Activated T-helper 17 cell treated with anti-CD3 and anti-CD28 coated beads, Interleukin-2, amount 50 U/mL, for 72 hours (primary cell): ENCODE measurements at regions not wholly inside any gene's neighbourhood (a gene's known extent, or its start where the extent isn't known, plus 50 kb on each side); places are given as distances from the start of the nearest gene placed in this dataset.
"Not testable (repeated sequence)": the region's sequence is repeated elsewhere in the genome, so short reads cannot be mapped to it uniquely, and the experiment has no call there.

Experiments
- ATAC-seq: fragments of 150-1000 bp; cut with Tn5 transposase; replicated peaks from 2 replicates; pipeline ENCODE4 v1.10.0; 2021; ENCODE audit warnings: mild to moderate bottlenecking, moderate library complexity
- H3K27ac Mint-ChIP-seq: one replicate; pipeline ENCODE4 v1.8.0; 2022; ENCODE audit warnings: mixed read lengths
- H3K27me3 Mint-ChIP-seq: one replicate; pipeline ENCODE4 v1.8.0; 2022; ENCODE audit warnings: mixed read lengths
- H3K36me3 Mint-ChIP-seq: one replicate; pipeline ENCODE4 v1.8.0; 2022; ENCODE audit warnings: low read depth, mild to moderate bottlenecking, mixed read lengths
- H3K4me1 Mint-ChIP-seq: one replicate; pipeline ENCODE4 v1.8.0; 2022; ENCODE audit warnings: mixed read lengths
- H3K4me3 Mint-ChIP-seq: one replicate; pipeline ENCODE4 v1.8.0; 2022; ENCODE audit warnings: mild to moderate bottlenecking, mixed read lengths
- H3K9me3 Mint-ChIP-seq: one replicate; pipeline ENCODE4 v1.8.0; 2022; ENCODE audit warnings: mixed read lengths

DNA sequence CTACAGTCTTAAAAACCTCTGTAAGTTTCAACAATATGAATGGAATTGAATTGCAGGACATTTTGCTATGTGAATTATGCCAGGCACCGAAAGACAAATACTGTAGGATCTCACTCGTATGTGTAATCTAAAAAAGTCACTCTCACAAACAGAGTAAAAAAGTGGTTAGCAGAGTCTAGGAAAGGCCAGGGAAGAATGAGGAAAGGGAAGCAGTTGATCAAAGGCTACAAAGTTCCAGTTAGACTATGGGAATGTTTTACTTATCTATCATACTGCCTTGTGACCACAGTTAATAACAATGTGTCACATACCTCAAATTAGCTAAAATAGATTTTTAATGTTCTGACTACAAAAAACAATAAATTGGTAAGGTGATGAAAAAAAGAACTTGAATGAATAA lies 565.4 kb upstream of the BRINP3 start:
- no peaks in the 10 kb centered on the region for H3K4me1 Mint-ChIP-seq
- H3K27me3 Mint-ChIP-seq, result no peaks in the 10 kb centered on the region
- H3K4me3 Mint-ChIP-seq, result no peak overlapping the region
- no peak overlapping the region for H3K27ac Mint-ChIP-seq
- H3K9me3 Mint-ChIP-seq, result peaks cover 5% of the 10 kb centered on the region
- H3K36me3 Mint-ChIP-seq, result no peaks in the 10 kb centered on the region
- ATAC-seq, result no peak

DNA sequence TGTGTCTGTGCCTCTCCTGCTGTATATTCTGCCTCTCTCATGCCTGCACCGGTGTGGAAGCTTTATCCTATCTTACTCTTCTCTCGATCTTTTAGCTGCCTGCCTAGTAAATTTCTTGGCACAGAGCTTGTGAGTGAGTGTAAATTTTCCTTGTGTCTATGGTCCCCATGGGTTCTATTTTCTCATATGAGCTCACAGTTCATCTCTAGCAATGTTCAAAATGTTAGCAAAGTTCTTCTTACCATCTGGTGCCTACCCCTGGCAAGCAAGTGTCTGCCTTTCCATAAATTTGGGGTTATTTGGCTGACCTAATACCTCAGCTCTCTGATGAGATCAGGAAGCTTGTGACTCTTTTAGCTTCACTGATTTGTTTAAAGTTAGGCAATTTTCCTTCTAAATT lies 572.1 kb upstream of the BRINP3 start:
- H3K4me1 Mint-ChIP-seq, result no peaks in the 10 kb centered on the region
- H3K27me3 Mint-ChIP-seq, result no peaks in the 10 kb centered on the region
- H3K9me3 Mint-ChIP-seq, result peaks cover 29% of the 10 kb centered on the region
- H3K36me3 Mint-ChIP-seq, result no peaks in the 10 kb centered on the region
- ATAC-seq, result no peak
- H3K4me3 Mint-ChIP-seq, result no peak overlapping the region
- no peak overlapping the region for H3K27ac Mint-ChIP-seq

DNA sequence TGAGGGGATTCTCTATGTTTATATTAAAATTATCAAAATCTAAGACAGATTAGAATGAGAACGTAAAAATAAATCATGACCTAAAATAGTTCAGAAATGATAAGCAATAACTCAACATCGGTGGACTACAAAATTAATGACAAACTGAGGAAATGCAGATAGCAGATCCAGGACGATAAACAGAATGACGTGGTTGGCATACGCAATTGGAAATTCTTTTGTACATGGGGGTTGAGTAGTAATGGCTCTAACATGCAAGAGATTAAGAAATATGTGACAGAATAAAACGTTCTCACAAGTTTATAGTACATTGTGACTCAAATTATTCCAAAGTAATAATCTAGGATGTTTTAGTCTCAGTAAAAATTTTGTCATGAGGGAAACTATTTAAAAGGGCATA lies 575.2 kb upstream of the BRINP3 start:
- no peak for ATAC-seq
- H3K4me1 Mint-ChIP-seq, result no peaks in the 10 kb centered on the region
- H3K36me3 Mint-ChIP-seq, result no peaks in the 10 kb centered on the region
- H3K27me3 Mint-ChIP-seq, result no peaks in the 10 kb centered on the region
- peaks cover 24% of the 10 kb centered on the region for H3K9me3 Mint-ChIP-seq
- no peak overlapping the region for H3K4me3 Mint-ChIP-seq
- no peak overlapping the region for H3K27ac Mint-ChIP-seq

DNA sequence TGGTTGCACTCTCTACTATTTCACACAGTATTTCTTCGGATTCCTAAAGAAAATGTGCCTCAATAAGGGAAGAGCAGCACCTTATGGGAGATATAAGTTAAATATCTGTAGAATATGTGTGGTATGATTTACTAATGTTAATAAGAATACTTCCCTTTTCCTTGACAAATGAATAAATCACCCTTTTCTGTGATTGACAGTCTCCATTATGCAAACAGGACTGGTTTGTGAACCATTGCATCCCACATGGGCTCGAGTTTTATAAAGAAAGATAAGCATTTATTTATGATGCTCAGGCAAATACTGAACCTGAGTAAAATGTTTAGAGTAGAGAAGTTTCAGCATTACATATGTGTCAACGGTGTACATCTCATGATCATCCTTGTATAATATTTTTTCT lies 587.7 kb upstream of the BRINP3 start:
- no peak overlapping the region for H3K27ac Mint-ChIP-seq

DNA sequence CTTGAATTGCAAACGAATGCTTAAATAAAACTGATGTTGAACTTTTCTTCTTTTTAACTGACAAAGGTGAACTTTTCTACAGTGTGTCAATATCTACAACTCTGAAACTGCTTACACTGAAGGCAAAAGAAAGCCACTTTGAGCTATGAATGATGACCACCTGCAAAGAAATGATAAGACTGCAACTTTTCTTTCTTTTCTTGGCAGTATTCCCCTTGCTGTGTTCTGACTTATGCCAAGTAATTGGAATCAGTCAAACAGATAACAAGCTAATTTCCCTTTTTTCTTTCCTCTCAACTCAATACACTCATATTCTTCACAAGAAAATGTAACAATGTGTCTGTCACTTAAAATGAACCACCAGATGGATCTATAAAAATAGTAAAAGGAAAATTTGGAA lies 588.1 kb upstream of the BRINP3 start:
- Mint-ChIP-seq H3K4me3 (no peak overlapping the region), H3K27me3 (no peaks in the 10 kb centered on the region), H3K9me3 (peaks cover 15% of the 10 kb centered on the region), H3K4me1 (no peaks in the 10 kb centered on the region), H3K27ac (no peak overlapping the region), H3K36me3 (no peaks in the 10 kb centered on the region)
- no peak for ATAC-seq

More for the DNA sequence above, 587.7 kb upstream of the BRINP3 start:
- no peak for ATAC-seq
- Mint-ChIP-seq H3K36me3 (no peaks in the 10 kb centered on the region), H3K4me3 (no peak overlapping the region), H3K4me1 (no peaks in the 10 kb centered on the region), H3K9me3 (peaks cover 15% of the 10 kb centered on the region), H3K27me3 (no peaks in the 10 kb centered on the region)

DNA sequence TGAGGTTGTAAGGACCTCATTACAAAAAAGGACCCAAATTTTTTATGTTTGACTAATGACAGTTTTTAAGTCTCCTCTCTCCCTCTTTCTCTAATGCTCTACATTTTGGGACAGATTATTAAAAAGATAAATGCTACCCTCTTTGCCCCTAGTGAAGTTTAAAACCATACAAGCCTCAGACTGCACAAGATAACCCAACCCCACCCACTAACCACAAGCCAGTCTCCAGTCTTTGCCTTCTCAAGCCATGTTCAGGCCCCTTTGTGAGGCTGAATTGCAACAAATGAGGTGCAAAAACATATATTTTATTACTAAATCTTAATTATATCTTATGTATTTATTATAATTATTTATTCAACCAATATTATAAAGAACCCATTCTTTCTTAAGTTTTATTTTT lies 597.2 kb upstream of the BRINP3 start:
- no peak for ATAC-seq
- Mint-ChIP-seq H3K9me3 (no peaks in the 10 kb centered on the region), H3K4me3 (no peak overlapping the region), H3K4me1 (no peaks in the 10 kb centered on the region), H3K27ac (no peak overlapping the region), H3K36me3 (no peaks in the 10 kb centered on the region), H3K27me3 (no peaks in the 10 kb centered on the region)

DNA sequence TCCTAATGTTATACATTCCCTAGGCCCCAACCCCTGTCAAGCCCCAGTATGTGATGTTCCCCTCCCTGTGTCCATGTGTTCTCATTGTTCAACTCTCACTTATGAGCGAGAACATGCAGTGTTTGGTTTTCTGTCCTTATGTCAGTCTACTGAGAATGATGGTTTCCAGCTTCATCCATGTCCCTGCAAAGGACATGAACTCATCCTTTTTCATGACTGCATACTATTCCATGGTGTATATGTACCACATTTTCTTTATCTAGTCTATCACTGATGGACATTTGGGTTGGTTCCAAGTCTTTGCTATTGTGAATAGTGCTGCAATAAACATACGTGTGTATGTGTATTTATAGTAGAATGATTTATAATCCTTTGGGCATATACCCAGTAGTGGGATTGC lies 605.4 kb upstream of the BRINP3 start:
- H3K9me3 Mint-ChIP-seq, H3K27me3 Mint-ChIP-seq, ATAC-seq, H3K36me3 Mint-ChIP-seq, H3K4me3 Mint-ChIP-seq, H3K4me1 Mint-ChIP-seq, H3K27ac Mint-ChIP-seq: not testable (repeated sequence)

DNA sequence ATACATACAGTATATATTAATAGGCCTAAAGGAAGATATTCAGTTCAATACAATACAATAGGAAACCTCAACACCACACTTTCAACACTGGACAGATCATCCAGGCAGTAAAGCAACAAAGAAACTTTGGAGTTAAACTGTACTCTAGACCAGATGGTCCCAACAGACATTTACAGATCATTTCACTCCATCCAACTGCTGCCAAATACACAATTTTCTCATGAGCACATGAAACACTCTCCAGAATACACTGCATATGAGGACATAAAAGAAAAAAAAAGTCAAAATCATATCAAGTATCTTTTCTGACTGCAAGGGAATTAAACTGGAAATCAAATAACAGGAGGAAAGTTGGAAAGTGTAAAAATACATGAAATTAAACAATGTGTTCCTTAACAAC lies 607.5 kb upstream of the BRINP3 start:
- ATAC-seq, result no peak
- H3K27me3 Mint-ChIP-seq, result no peaks in the 10 kb centered on the region
- H3K36me3 Mint-ChIP-seq, result no peaks in the 10 kb centered on the region
- H3K4me1 Mint-ChIP-seq, result no peaks in the 10 kb centered on the region
- no peak overlapping the region for H3K4me3 Mint-ChIP-seq
- peaks cover 3% of the 10 kb centered on the region for H3K9me3 Mint-ChIP-seq
- no peak overlapping the region for H3K27ac Mint-ChIP-seq

DNA sequence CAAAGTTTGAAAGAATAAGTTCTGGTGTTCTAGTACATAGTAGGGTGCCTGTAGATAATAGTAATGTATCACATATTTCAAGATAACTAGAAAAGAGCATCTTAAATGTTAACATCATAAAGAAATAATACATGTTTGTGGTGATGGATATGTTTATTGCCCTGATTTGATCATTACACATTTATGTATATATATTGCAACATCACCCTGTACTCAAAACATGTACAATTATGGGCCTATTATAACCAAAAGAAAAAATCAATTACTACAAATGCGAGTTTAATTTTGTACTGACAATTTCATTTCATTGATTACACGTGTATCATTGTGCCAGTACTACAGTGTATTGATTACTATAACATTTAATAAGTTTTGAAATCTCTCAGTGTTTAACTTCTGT lies 609.2 kb upstream of the BRINP3 start:
- Mint-ChIP-seq H3K4me1 (no peaks in the 10 kb centered on the region), H3K36me3 (no peaks in the 10 kb centered on the region), H3K9me3 (peaks cover 5% of the 10 kb centered on the region), H3K27me3 (no peaks in the 10 kb centered on the region), H3K4me3 (no peak overlapping the region), H3K27ac (no peak overlapping the region)
- no peak for ATAC-seq

DNA sequence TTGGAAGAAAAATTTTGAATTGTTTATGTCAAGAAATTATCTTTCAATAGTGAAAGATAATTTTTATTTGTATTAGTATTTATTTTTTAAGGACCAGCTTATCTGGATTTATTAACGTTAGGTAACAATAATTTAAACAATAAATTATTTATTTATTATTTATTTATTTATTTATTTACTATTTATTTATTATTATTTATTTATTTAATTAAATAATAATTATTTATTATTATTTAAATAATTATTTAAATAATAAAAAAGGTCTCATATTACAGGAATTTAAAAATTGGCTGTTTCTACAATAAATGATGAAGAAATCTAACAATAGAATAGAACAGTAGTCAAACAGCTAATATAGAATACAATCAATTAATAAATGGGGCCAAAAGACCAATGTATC lies 618.7 kb upstream of the BRINP3 start:
- H3K4me1 Mint-ChIP-seq, result no peaks in the 10 kb centered on the region
- no peaks in the 10 kb centered on the region for H3K27me3 Mint-ChIP-seq
- H3K4me3 Mint-ChIP-seq, result no peak overlapping the region
- ATAC-seq, result no peak
- peaks cover 19% of the 10 kb centered on the region for H3K9me3 Mint-ChIP-seq
- no peak overlapping the region for H3K27ac Mint-ChIP-seq
- H3K36me3 Mint-ChIP-seq, result no peaks in the 10 kb centered on the region

DNA sequence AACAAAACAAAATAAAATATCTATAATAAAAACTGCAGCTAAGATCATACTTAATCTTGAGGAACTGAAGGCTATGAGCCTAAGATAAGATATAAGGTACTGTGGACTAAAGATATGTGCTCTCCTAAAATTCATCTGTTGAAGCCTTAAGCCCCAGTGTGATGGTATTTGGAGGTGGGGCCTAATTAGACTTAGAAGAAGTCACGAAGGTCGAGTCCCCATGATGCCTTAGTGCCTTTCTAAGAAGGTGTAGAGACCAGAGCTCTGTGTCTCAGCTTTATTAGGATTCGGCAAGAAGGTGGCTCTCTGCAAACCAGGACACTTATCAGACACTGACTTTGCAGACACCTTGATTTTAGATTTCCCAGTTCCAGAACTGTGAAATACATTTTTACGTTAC lies 622.0 kb upstream of the BRINP3 start:
- H3K4me1 Mint-ChIP-seq, result no peaks in the 10 kb centered on the region
- no peak overlapping the region for H3K4me3 Mint-ChIP-seq
- no peak overlapping the region for H3K27ac Mint-ChIP-seq
- no peaks in the 10 kb centered on the region for H3K36me3 Mint-ChIP-seq
- peaks cover 14% of the 10 kb centered on the region for H3K9me3 Mint-ChIP-seq
- H3K27me3 Mint-ChIP-seq, result no peaks in the 10 kb centered on the region
- ATAC-seq, result no peak

DNA sequence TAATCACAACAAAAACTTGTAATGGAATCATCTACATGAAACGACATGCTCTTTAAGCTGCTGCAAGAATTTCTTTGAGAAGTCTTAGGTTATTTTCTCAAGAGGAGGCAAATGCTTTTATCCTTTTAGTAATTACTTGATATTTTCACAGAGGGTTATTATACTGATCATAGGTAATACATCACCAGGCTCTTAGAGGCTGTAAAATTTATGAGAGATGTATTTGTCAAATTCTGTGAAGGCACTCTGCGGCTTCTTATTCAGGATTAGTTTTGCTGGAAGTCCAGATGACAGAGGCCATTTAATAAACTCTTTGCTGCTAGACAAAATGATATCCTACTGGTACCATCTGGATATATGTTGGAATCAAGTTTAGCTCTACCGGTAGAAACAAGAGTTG lies 624.3 kb upstream of the BRINP3 start:
- H3K4me1 Mint-ChIP-seq, result no peaks in the 10 kb centered on the region
- H3K27ac Mint-ChIP-seq, result no peak overlapping the region
- no peaks in the 10 kb centered on the region for H3K27me3 Mint-ChIP-seq
- no peak overlapping the region for H3K4me3 Mint-ChIP-seq
- H3K9me3 Mint-ChIP-seq, result peaks cover 17% of the 10 kb centered on the region
- H3K36me3 Mint-ChIP-seq, result no peaks in the 10 kb centered on the region
- ATAC-seq, result no peak

DNA sequence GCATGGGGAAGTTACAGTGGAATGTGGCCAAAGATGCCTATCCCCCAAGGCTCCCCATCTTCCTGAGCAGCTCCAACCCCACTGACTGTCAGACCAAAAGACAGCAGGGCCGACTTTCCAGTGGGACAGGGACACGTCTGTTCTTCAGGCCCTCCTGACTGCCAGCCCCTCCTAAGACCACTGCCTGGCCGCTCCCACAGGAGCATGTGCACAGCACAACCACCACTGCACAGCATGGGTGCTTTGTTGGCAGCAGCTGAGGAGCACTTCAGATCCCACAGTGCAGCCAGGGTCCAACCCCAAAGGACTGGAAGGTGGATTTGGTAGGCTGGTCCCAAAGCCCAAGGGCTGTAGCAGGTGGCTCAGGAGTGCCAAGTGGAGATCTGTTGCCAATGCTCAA lies 648.3 kb upstream of the BRINP3 start:
- no peak for ATAC-seq
- Mint-ChIP-seq H3K4me1 (no peaks in the 10 kb centered on the region), H3K36me3 (no peaks in the 10 kb centered on the region), H3K27ac (no peak overlapping the region), H3K9me3 (peaks cover 18% of the 10 kb centered on the region), H3K4me3 (no peak overlapping the region), H3K27me3 (no peaks in the 10 kb centered on the region)

DNA sequence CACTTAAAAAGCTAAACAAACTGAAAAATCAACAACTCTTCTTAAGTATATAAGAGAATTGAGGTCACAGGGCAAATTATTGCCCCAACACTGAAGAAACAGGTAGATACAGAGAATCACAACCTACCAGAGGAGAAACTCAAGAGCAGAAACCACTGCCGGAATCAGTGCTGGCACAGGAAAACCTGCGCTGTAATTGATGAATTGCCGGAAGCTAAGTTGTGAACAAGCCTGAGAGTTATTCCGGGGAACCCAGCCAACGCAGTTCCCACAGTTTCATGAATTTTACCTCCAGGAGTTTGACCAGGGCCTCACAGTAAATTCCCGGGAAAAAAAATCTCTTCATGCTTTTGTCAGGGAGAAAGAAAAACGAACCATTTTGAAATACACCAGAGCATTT lies 657.1 kb upstream of the BRINP3 start:
- Mint-ChIP-seq H3K27ac (no peak overlapping the region), H3K4me3 (no peak overlapping the region), H3K4me1 (no peaks in the 10 kb centered on the region), H3K9me3 (peaks cover 12% of the 10 kb centered on the region), H3K27me3 (no peaks in the 10 kb centered on the region), H3K36me3 (no peaks in the 10 kb centered on the region)
- ATAC-seq, result no peak

DNA sequence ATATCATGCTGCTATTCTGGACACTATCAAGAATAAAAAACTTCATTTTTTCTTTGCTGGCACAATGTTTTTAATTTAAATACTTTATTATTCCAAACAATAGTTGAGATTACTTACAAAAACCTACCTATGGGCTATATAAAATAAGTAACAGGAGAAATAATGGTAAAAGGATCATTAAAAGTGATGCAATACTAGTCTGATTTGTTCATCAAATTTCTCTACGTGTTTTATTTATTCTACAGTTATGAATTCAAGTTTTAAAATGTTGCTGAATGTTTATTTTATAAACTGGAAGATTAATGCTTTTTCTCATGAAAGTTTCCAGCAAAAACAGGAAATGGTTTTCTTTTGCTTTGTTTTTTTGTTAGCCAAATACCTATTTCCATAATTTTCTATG lies 662.4 kb upstream of the BRINP3 start:
- ATAC-seq, result no peak
- H3K4me3 Mint-ChIP-seq, result no peak overlapping the region
- H3K9me3 Mint-ChIP-seq, result peaks cover 8% of the 10 kb centered on the region

DNA sequence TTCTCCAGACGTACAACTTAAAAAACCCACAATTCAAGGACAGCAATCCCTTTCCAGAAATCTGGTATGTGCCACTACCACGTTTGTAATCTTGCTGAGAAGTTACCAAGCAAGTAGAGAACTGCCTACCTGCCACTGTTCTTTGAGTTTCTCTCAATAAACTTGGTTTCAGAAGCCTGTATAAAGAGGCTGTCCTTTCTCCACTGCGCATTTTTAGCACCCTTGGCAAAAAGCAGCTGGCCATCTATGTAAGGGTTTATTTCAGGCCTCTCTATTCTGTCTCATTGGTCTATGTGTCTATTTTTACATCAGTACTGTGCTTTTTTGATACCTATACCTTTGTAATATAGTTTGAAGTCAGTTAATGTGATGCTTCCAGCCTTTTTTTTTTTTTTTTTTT lies 665.1 kb upstream of the BRINP3 start:
- Mint-ChIP-seq H3K36me3 (no peaks in the 10 kb centered on the region), H3K4me3 (no peak overlapping the region), H3K27me3 (no peaks in the 10 kb centered on the region), H3K4me1 (no peaks in the 10 kb centered on the region), H3K9me3 (no peaks in the 10 kb centered on the region), H3K27ac (no peak overlapping the region)
- no peak for ATAC-seq

More for the DNA sequence above, 662.4 kb upstream of the BRINP3 start:
- H3K36me3 Mint-ChIP-seq, result no peaks in the 10 kb centered on the region
- H3K4me1 Mint-ChIP-seq, result no peaks in the 10 kb centered on the region
- no peaks in the 10 kb centered on the region for H3K27me3 Mint-ChIP-seq
- H3K27ac Mint-ChIP-seq, result no peak overlapping the region
